ENCODE measurements at regions not wholly inside any gene's neighbourhood (a gene's known extent, or its start where the extent isn't known, plus 50 kb on each side); places are given as distances from the start of the nearest gene placed in this dataset.

DNA sequence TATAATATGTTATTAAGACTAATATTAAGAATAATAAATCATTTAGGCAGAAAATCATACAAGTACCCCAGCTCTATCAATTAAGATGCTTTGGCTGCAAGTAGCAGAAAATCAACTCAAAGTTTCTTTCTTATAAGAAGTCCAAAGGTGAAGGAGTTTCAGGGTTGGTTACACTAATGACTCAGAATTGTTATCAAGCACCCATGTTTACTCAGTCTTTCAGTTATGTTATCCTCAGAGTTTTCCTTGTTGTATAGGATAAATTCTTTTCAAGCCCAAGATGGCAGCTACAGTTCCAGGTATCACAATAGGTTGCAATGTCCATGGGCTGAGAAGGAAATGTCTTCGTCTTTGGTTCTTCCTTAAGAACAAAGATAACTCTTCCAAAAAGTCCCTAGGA is 163.6 kb downstream of the TNFSF18 start:
- DNase-seq (ENCODE audit: low spot score): no peak

DNA sequence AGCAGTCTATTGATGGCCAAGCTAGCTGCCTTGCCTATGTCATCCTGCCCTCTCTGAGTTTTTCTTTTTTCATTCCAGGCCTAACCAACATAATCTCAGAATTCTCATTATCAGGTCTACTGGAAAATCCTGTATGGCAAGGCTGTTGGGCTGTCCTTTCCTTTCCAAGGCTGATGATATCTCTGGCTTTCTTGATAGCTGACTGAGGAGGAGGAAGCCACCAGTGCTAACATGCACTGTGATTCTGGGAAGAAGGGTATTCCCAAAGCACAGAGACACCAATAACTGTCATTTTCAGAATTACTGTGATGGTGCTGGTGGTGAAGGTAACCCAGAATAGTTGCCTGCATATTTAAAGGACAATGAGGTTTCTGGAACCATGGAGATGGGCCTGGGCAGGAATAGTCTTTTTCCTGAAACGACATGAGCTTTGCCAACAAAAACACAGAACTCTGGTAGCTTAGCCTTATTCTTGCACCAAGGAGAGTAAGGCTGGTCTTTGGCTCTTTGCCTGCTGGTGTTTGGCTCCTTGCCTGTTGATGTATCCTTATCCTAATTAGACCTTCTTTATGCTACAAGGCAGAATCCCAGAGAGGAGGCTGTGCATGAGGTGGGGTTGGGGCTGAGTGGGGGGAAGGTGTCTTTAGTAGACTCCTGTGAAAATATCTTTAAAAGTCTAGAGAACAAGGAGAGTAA is 157.4 kb downstream of the TNFSF18 start:
- DNase-seq (ENCODE audit: low spot score): no peak

DNA sequence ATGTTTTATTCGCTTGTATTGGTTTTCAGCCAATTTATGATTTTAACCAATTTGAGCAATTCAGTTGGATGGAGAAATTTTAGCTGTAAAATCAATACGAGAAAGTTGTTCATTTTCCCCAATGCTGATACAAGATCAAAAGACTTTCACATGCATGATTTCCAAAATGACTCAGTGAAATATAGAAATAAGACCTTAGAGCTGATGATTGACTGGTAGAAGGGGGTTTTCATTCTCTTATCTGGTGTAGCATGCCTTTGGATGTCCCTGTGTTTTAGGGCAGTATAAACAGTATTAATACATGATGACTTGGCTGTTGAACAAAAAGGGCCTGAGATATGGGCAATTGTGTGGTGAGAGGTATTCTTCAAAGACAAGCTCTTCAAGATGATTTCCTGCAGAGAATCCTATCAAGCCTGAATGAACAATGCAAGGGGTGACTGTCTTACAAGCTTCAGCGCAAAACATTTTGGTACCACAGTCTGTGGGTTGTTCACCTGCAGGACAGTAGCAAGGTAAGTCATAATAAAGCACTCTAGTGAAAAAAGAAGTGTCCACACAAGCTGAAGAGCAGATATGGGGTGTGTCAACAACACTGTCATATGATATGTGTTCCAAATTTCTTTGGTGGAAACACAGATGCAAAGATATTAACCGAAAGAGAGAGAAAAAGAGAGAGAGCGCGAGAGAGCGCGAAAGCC is 156.2 kb downstream of the TNFSF18 start:
- no peak for DNase-seq (ENCODE audit: low spot score)

DNA sequence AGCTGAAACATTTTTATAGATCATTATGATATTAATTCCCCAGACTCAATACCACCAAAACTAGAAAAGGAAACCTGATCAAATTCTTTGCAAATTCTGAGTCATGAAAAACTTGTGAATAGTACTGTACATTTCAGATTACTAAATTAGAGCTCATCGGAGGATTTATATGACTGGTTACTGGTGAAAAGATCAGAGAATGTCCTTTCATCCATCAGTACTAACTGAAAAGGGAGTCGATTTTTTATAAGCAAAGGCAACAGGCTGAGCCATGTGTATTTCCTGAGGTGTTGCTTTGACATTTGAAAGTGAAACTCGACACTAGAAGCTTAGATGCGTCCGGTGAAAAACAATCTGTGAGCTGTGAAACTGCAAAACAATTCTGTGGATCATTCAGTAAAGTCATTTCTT is 155.7 kb downstream of the TNFSF18 start:
- DNase-seq (ENCODE audit: low spot score): no peak

DNA sequence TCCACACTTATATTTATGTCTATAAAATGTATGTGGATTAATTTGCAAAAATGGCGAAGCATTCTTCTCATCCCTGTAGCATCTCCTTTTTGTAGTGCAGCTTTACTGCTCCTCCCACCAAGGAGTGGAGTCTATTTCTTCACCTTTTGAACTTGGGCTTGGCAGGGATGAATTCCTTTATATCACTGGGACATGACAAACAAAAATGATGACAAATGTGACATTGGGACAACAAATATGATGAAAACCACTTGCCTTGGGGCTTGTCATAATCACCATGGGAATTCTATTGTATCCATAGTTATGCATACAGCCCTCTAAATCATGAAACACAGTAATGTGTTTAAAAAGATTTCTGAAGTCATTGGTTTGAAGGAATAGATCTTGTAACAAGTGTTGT is 155.0 kb downstream of the TNFSF18 start:
- DNase-seq (ENCODE audit: low spot score): no peak

DNA sequence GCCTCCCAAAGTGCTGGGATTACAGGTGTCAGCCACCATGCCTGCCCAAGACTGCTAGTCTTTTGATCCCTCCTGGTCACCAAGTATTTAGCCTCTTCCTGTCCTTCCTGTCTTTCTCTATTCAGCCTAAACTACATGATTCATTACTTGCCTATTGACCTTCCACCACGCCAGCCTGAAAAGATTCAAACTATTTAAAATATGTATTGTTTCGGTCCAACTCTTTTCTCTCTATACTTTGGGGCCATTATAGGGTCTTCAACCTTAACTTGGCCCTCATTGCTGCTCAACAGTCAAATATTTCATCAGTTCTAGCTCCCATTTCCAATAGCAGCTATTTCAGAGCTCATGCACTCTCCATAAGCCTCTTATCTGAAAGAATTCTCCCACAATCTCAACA is 153.0 kb downstream of the TNFSF18 start:
- no peak for DNase-seq (ENCODE audit: low spot score)

DNA sequence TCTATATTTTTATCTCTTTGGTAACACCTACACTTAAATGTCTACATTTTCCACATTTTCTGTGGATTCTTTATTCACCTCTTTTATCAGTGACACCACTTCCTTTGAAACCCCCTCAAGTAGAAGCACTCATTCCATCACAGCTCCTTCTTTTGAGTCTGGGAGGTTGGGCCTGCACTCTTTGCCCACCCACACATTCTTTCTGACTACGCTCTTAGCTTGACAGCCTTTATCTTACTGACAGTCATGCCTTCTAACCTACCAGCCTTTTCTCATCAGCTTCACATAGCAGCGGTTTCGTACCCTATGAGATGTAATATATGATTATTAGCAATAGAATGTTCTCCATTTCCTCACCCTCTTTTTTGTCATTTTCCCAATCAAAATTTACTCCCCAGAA is 151.9 kb downstream of the TNFSF18 start:
- no peak for DNase-seq (ENCODE audit: low spot score)

DNA sequence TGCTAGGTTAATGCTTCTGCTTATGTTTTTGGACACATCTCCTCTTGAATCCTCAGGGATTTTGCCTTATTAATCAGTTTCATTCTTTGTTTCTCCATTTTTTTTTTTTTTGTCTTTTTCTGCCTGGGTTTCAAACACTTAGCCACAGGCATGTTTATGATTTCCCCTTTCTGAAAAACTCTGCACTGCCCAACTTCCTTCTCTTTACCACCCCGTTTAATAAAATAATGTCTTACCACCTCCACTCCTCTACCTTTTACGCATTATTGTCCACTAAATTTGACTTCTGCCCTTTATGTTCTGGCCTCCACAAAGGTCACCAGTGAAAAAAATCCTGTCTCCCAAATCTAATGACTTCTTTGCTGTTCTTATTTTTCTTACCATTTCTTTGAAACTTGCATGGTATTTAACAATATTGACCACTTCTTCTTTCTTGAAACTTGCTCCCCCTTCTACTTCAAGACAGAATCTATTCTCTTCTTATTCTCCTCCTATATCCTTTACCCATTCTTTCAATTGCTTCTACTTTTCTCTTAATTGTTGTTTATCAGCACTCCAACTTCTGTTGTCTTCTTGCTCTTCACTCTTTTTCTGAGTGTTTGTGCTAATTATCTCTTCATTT is 150.3 kb downstream of the TNFSF18 start:
- no peak for DNase-seq (ENCODE audit: low spot score)

DNA sequence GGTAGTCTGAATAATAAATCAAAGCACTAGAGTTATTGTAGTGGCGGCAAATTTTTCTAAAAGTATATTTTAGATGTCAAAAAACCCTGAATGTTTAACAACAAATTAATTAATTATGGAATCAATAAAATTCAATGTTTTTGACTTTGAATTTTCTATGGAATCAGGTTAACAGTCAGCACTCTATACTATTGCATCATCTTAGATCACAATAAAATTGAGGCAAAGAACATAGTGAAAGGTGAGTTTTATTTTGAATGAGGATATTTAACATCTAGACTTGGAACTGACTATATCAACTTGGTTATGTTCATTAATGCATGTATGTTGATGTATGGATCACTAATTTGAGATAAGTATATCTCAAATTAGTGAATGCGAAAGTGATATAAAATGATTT is 148.5 kb downstream of the TNFSF18 start:
- DNase-seq (ENCODE audit: low spot score): no peak

DNA sequence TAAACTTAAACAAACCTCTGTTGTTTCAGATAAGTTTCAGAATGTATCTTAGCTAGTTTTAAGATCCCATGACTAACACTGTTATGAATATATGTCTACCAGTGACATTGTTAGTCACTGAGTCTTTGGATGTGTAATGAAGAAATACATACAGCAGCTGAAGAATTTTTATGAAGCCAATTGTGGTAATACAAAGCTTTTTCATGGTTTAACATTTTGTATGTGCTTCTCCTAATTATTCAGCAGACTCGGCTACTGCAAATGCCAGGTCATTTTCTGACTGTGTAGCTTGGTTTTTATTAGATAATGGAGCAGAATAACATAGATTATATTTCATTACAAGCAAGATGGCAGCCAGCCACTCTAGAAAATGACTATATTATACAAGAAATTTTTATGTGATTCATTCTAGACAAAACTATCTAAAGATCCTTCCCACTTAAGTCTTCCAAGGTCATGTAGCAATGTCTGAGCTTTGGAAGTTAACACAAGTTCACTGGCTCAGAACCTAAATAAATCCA is 147.8 kb downstream of the TNFSF18 start:
- no peak for DNase-seq (ENCODE audit: low spot score)

DNA sequence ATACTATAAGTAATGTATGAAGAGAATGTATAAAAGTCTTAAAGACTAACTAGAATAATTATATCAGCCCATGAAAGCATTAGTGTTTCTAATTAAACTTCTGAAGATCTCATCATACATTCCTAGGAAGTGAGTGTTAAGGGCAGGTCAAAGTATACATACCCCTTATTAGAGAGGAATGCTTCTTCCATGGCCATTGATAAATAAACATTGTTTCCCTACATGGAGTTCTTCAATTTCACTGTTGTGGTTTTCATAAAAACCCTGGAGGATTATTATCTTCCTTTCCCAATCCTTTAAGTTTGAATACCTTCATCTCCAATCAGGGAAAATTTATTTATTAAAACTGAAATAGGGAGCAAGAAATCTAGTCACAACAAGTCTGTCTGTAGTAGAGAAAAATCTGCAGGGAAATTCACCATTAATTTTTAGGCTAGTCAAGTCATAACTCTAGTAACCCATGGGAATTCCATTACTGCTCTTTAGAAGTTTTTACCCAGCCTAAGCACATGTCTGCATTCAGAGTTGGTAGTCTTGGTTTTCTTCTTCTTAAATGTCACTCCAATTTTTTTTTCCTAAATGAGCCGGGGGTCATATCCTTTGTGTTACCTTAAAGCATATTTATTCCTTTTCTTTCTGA is 147.0 kb downstream of the TNFSF18 start:
- no peak for DNase-seq (ENCODE audit: low spot score)

DNA sequence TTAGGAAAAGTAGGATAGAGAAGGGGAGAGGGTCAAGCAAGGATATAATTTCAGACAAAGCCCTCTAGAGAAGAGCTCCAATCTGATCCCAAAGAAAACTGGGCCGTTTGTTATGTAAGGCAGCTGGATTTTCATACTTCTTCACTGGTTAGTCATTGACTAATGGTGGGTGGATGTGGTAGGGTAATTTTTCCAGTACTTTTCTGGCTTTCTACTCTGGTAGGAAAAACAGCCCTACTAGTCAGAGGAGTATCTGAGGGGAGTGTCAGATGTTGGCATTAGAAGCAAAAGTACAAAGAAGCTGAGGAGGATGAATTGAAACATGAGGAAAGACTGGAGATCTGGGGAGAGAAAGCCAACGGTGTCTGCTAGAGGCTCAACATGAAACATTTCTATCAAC is 145.3 kb downstream of the TNFSF18 start:
- no peak for DNase-seq (ENCODE audit: low spot score)

DNA sequence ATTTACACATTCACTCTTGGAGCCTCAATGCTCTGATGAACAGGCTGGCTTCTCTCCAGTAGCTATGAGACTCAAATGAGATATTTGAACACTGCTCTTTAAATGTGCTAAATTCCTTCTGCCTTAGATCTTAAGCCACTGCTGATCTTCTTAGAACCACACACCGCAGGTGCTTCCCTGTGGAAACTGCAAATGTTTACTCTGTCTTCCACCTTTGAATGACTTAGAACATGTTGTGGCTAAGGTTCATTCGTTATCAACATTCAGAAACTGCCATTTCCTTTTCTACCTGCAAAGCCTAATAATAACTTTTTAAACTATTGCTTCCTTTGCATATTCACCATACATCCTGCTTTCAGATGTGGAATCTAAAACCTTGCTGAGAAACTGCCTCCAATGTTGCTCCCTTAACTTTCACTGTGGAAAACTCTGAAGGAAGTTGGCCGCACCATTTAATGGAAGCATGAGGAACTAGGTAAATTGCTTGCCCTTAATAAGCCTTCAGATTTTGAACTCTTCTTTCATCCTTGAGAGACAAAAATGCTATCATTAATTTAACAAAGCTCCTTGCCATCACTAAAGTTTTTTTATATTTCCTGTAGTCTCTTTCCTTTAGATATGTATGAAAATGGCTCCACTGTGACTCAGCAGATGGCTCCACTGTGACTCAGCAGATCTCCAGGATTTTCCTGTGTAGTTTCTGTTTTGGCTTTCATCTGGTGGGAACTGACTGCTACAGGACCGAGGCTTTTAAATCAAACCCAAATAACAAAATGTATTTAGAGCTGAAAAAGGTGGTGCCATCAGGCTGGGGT is 143.8 kb downstream of the TNFSF18 start:
- no peak for DNase-seq (ENCODE audit: low spot score)

DNA sequence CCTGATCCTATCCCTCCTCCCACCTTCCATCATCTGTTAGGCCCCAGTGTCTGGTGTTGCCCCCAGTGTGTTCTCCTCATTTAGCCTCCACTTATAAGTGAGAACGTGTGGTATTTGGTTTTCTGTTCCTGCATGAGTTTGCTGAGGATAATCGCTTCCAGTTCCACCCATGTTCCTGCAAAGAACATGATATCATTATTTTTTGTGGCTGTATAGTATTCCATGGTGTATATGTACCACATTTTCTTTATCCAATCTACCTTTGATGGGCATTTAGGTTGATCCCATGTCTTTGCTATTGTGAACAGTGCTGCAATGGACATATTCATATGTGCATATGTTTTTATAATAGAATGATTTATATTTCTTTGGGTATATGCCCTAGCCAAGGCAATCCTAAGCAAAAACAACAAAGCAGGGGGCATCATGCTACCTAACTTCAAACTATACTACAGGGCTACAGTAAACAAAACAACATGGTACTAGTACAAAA is 142.9 kb downstream of the TNFSF18 start:
- no peak for DNase-seq (ENCODE audit: low spot score)

DNA sequence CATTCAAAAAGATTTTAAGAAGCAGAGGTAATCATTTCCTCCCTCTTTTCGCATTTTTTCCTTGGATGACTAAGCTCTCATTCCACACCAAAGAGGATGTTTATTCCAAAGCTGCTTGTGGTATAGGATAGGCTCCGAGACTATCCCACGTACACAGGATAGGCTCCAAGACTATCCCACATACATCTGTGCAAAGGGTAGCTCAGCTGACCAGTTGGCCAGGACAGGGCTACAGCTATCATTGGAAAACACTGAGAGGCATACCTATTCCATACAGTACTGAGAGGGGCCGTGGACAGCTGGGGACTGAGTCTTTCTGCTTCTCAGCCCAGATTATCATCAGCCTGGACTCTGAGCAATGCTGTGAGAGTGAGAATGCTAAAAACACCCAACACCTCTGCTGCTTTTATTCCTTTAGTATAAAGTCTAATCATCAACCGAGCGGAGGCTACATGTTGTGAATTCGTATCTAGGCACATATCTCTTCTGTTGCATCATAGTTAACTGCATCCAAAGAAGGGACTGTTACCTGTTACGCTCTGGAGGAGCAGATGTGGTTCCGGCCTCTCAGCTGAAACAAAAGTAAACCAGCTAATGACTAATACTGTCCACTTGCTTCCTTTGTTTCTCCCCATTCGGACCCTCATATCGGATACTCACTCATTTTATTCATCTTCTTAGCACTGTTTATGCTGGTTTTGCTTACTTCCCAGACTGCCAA is 141.0 kb downstream of the TNFSF18 start:
- DNase-seq (ENCODE audit: low spot score): peak; percentile 69

DNA sequence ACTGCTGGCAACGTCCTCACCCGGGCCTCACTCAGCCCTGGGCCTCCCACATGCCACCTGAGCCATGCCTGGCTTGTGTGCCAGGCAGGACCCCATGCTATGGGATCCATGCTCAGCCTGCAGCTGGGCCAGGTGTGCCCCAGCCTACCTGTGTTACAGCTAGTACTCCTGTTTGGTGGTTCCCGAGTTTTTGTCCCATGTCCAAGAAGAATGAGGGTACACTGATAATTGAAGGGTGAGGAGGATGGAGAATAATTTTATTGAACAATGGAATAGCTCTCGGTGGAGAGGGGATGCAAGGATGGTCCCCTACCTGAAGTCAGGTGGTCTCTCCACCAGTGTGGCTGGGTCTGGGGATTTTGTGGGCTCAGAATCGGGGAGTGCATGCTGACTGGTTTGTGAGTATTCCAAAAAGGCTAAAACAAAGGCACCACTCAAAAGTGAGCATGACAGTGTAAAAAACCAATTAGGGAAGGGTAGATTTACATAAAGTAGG is 137.9 kb downstream of the TNFSF18 start:
- DNase-seq (ENCODE audit: low spot score): no peak

DNA sequence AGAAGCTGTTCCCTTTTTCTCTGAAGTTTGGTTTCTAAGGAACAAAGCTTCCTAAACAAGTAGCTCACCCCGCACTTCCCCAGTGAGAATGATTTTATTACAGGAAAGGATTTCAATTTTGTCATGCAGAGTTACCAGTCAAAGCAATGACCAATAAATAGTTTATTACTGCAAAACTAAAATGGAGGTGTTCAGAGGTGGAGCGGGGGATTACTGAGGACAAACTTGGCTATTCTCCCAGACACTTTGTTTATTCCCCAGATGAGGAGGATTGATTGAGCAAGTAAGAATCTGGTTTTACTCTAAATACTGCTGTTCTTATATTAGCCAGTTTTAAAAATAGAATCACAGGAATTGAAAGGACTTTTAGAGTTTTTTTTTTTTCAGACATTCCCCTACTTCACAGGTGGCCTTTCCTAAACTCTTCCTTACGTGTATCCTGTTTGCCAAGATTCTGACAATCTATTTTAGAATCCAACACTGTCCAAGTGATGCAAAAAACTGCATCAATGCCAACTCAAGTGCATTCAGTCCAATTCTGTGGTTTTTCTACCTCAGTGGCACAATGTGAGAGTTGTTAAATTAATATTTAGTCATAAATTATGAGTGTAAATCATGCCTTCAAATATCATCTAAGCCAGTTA is 136.1 kb downstream of the TNFSF18 start:
- no peak for DNase-seq (ENCODE audit: low spot score)

DNA sequence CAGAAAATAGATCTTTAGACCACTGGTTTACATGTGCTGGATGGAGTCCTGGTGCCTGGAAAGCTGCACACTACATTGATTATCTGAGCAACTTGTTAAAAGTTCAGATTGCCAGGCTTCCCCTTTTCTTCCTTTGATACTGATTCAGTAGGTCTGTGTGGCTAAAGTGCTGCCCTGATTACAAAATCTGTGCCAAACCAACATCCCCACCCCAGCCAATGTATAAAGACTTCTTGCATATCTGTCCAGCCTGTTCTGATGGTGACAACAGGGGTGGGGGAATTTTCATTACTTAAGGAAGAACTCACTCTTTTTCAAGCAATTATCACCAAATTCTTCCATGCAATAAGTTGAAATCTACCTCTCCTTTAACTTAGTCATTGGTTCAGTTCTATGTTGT is 135.5 kb downstream of the TNFSF18 start:
- no peak for DNase-seq (ENCODE audit: low spot score)

DNA sequence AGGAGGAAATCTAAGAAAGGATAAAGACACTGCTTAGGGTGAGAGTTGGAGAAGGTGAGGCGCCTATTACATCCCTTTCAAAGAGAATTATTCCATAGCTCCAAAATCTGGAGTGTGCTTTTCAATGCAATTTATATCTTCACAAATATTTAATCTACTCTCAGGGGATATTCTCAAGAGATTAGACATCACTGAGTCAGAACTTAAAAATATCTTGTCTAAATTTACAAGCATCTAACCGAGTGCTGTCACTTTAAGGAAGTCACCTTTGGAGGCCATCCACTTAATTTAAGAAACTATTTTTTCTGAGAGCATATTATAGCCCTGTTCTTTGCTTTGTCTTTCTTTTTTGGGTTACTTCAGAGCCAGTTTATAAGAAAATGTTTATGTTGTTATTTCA is 134.6 kb downstream of the TNFSF18 start:
- no peak for DNase-seq (ENCODE audit: low spot score)

DNA sequence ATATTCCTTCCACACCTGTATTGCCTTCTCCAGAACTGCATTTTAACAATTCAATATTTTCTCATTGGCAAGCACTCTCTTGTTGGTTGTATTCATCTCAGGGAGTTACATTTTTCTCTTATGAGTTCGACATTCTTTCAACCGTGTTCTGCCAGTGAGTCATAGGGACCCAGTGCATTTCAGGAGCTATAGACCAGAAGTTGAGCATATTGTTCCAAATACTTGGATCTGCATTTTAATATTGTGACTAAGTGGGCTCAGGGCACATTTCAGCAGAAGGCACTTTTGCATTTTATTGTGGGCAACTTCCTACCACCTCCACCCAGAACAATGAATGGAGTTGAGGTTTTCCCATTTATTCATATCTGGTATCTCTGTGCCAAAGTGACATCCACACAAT is 132.8 kb downstream of the TNFSF18 start:
- peak; percentile 73 for DNase-seq (ENCODE audit: low spot score)
